C4-2B (cell line): ENCODE measurements at regions not wholly inside any gene's neighbourhood (a gene's known extent, or its start where the extent isn't known, plus 50 kb on each side); places are given as distances from the start of the nearest gene placed in this dataset.

Experiments used
- CTCF ChIP-seq: fragments of 450-650 bp; conservative IDR thresholded peaks from 2 replicates; pipeline ENCODE4 v1.5.1; 2017; ENCODE audit warnings: mild to moderate bottlenecking
- ZFX ChIP-seq: fragments of 450-650 bp; IDR thresholded peaks from 2 replicates; pipeline ENCODE4 v1.6.1; 2017

GRCh38 chr3:68162644-68163043 lies 508.2 kb upstream of the SUCLG2 start:
- TF ChIP-seq CTCF = no peak
- no peak for TF ChIP-seq ZFX
